HEK293 (cell line): ENCODE measurements at regions not wholly inside any gene's neighbourhood (a gene's known extent, or its start where the extent isn't known, plus 50 kb on each side); places are given as distances from the start of the nearest gene placed in this dataset.

ENCODE experiments used
- CTCF ChIP-seq: fragments of 450-650 bp; formaldehyde crosslinking; IDR thresholded peaks from 2 replicates; pipeline ENCODE4 v1.5.1; 2016; ENCODE audit warnings: missing biosample characterization, missing genetic modification characterization
- KLF16 ChIP-seq: fragments of 450-650 bp; formaldehyde crosslinking; IDR thresholded peaks from 2 replicates; pipeline ENCODE4 v1.5.1; 2017; ENCODE audit warnings: missing biosample characterization, missing genetic modification characterization
- REST ChIP-seq: fragments of 450-650 bp; formaldehyde crosslinking; IDR thresholded peaks from 2 replicates; pipeline ENCODE4 v1.5.1; 2016; ENCODE audit warnings: missing biosample characterization, missing genetic modification characterization
- ZNF23 ChIP-seq: fragments of 450-650 bp; formaldehyde crosslinking; IDR thresholded peaks from 2 replicates; pipeline ENCODE4 v1.5.1; 2016; ENCODE audit warnings: missing biosample characterization, missing genetic modification characterization, borderline replicate concordance
- ZNF473 ChIP-seq: fragments of 450-650 bp; formaldehyde crosslinking; IDR thresholded peaks from 2 replicates; pipeline ENCODE4 v1.5.1; 2017; ENCODE audit warnings: missing biosample characterization, missing genetic modification characterization
- ZSCAN16 ChIP-seq: fragments of 450-650 bp; formaldehyde crosslinking; IDR thresholded peaks from 2 replicates; pipeline ENCODE4 v1.5.1; 2016; ENCODE audit warnings: missing biosample characterization, missing genetic modification characterization

DNA sequence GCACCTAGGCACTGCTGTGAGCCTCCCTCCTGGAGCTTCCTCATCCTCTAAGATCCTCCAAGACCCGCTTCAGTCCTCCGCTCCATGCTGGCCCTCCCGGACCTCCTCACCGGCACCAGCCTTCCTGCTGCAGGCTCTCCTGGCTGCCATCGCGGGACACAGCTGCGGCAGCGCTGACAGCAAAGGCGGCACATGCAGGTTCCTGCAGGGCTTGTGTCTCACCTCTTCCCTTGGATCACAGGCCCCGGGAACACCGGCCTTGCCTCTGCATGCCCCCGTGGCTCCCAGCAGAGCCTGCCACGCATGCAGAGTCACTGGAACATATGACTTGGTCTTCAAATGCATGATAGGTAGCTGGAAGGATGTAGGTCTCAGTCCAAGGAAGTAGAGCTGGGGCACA lies 67.2 kb downstream of the PTGR3 start:
- TF ChIP-seq CTCF (no peak), KLF16 (tag by site-specific recombination) (no peak), REST (tag by site-specific recombination) (no peak), ZNF23 (tag by site-specific recombination) (no peak), ZNF473 (tag by site-specific recombination) (no peak), ZSCAN16 (tag by site-specific recombination) (no peak)
